HL-60 (cell line): ENCODE measurements at regions not wholly inside any gene's neighbourhood (a gene's known extent, or its start where the extent isn't known, plus 50 kb on each side); places are given as distances from the start of the nearest gene placed in this dataset.

Experiments used
- DNase-seq, 2 experiments: peaks; one replicate each; pipeline ENCODE4 v3.0.0-alpha.2; 2010 to 2020; ENCODE audit warnings: low read depth in 1 of 2, low spot score in 1 of 2
- H3K27ac ChIP-seq: fragments of 250-450 bp; sonication (Bioruptor Pico); replicated peaks from 2 replicates; pipeline ENCODE4 v1.5.1; 2020; ENCODE audit warnings: mild to moderate bottlenecking, moderate library complexity
- H3K27me3 ChIP-seq: fragments of 250-450 bp; sonication (Bioruptor Pico); 2 replicates; pipeline ENCODE4 v1.5.1; 2021; ENCODE audit warnings: mild to moderate bottlenecking, moderate library complexity; ENCODE audit not compliant: insufficient read depth, poor library complexity, severe bottlenecking
- H3K4me3 ChIP-seq: replicated peaks from 2 replicates; pipeline ENCODE4 v1.5.1; 2011; ENCODE audit warnings: mild to moderate bottlenecking, control low read depth, low read length; ENCODE audit not compliant: insufficient read depth
- CTCF ChIP-seq: IDR thresholded peaks from one replicate; pipeline ENCODE4 v1.5.1; 2011; ENCODE audit warnings: low read length, control low read depth, inconsistent platforms; ENCODE audit not compliant: insufficient read depth
- GABPA ChIP-seq: IDR thresholded peaks from 2 replicates; pipeline ENCODE4 v1.6.1; 2012; ENCODE audit warnings: low read depth
- POLR2AphosphoS5 ChIP-seq: IDR thresholded peaks from 2 replicates; pipeline ENCODE4 v1.6.1; 2012; ENCODE audit warnings: low read depth
- SPI1 ChIP-seq: IDR thresholded peaks from 2 replicates; pipeline ENCODE4 v1.6.1; 2012; ENCODE audit warnings: low read depth, mild to moderate bottlenecking, borderline replicate concordance
- TF ChIP-seq, protein P1 (sequence below): IDR thresholded peaks from 2 replicates; pipeline ENCODE4 v1.6.1; 2012; ENCODE audit warnings: low read depth; ENCODE audit not compliant: insufficient replicate concordance

- no peak overlapping the region for H3K27ac ChIP-seq
- no peak for DNase-seq
- no peak overlapping the region for H3K4me3 ChIP-seq
- no peaks in the 10 kb centered on the region for H3K27me3 ChIP-seq
- TF ChIP-seq SPI1 (no peak), POLR2AphosphoS5 (no peak), GABPA (no peak), CTCF (no peak)
- TF ChIP-seq, protein P1, sequence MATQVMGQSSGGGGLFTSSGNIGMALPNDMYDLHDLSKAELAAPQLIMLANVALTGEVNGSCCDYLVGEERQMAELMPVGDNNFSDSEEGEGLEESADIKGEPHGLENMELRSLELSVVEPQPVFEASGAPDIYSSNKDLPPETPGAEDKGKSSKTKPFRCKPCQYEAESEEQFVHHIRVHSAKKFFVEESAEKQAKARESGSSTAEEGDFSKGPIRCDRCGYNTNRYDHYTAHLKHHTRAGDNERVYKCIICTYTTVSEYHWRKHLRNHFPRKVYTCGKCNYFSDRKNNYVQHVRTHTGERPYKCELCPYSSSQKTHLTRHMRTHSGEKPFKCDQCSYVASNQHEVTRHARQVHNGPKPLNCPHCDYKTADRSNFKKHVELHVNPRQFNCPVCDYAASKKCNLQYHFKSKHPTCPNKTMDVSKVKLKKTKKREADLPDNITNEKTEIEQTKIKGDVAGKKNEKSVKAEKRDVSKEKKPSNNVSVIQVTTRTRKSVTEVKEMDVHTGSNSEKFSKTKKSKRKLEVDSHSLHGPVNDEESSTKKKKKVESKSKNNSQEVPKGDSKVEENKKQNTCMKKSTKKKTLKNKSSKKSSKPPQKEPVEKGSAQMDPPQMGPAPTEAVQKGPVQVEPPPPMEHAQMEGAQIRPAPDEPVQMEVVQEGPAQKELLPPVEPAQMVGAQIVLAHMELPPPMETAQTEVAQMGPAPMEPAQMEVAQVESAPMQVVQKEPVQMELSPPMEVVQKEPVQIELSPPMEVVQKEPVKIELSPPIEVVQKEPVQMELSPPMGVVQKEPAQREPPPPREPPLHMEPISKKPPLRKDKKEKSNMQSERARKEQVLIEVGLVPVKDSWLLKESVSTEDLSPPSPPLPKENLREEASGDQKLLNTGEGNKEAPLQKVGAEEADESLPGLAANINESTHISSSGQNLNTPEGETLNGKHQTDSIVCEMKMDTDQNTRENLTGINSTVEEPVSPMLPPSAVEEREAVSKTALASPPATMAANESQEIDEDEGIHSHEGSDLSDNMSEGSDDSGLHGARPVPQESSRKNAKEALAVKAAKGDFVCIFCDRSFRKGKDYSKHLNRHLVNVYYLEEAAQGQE = no peak
Measured at GRCh38 chrX:16308773-16309172, 141.5 kb downstream of the MAGEB17 start.

GRCh38 chrX:16310326-16310725 is 143.0 kb downstream of the MAGEB17 start:
- TF ChIP-seq GABPA = no peak
- no peak for TF ChIP-seq CTCF
- no peak for TF ChIP-seq SPI1
- TF ChIP-seq, protein P1 = no peak
- TF ChIP-seq POLR2AphosphoS5 = no peak
- Histone ChIP-seq H3K4me3 (no peak overlapping the region), H3K27me3 (no peaks in the 10 kb centered on the region), H3K27ac (no peak overlapping the region)
- no peak for DNase-seq

DNA sequence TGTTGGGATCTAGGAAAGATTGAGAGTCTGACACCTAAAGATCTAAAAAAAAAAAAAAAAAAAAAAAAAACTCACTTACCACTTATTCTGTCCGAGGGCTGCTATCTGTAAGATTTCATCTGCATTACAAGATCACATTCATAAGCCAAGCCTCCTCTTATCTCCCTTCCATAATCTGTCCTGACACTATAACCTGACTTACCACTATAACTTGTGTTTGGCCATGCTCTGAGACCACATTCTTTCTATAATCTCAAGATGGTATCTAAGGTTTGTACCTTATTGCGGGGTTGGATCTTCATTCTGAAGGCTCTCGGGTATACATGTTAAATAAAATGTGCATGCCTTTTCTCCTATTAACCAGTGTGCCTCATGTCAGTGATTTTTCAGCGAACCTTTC is 144.4 kb downstream of the MAGEB17 start:
- DNase-seq = no peak
- Histone ChIP-seq H3K4me3 (no peak overlapping the region), H3K27me3 (no peaks in the 10 kb centered on the region), H3K27ac (no peak overlapping the region)
- TF ChIP-seq, protein P1 = no peak
- TF ChIP-seq SPI1 (no peak), GABPA (no peak), CTCF (no peak), POLR2AphosphoS5 (no peak)
